Mucosa of gallbladder (tissue), 1 donor: ENCODE measurements at regions not wholly inside any gene's neighbourhood (a gene's known extent, or its start where the extent isn't known, plus 50 kb on each side); places are given as distances from the start of the nearest gene placed in this dataset.
A peak's percentile ranks its signal among the peaks of the same experiment; 100 is the strongest.
"Not testable (repeated sequence)": the region's sequence is repeated elsewhere in the genome, so short reads cannot be mapped to it uniquely, and the experiment has no call there.

Experiments used
- DNase-seq: peaks from one replicate; pipeline ENCODE4 v3.0.0-alpha.2; 2020; ENCODE audit warnings: low spot score
- donor health status: DM: no; HTN: no; CAD: no.

- no peak for DNase-seq
Measured at GRCh38 chr15:56811586-56811985, 78.3 kb upstream of the ZNF280D start.

- DNase-seq: no peak
Measured at GRCh38 chr15:56808160-56808559, 74.9 kb upstream of the ZNF280D start.

- no peak for DNase-seq
Measured at GRCh38 chr15:56806148-56806536, 72.8 kb upstream of the ZNF280D start.

- peak; percentile 26 for DNase-seq
Measured at GRCh38 chr15:56805466-56806147, 72.3 kb upstream of the ZNF280D start.

DNA sequence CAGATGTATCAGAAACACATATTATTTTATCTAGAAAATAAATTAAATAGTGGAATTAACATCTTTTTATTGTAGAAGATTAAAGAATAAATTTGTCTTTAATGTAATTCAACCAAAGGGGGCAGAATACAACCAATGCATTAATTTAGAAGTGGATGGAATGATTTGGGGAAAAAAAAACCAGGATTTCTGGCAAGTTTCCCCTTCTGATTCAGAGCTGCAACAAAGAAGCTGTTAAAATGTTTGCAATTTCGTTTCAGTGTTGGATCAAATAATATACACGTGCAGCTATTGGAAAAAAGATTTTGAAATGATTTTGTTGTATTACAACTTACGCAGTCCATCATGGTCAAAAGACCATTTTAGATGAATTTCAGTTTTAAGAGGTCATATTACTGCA, 71.6 kb upstream of the ZNF280D start:
- DNase-seq: no peak

DNA sequence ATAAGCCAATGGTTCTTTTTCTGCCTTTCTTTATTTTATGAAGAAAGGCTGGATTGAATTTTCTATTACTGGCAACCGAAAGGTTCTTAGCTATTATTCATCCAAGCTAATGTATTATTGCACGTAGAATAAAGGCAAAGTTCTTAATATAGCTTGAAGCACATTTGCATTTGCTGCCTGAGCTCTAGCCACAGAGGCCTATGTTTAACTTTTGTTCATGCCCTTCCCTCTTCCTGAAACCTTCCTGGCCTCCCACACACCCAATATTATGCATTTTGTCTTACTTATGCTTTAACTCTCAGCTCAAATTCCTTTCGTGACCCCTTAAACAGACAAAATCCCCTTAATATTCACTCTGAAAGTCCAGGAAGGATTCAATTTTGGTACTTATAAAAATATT, 71.0 kb upstream of the ZNF280D start:
- DNase-seq: no peak

DNA sequence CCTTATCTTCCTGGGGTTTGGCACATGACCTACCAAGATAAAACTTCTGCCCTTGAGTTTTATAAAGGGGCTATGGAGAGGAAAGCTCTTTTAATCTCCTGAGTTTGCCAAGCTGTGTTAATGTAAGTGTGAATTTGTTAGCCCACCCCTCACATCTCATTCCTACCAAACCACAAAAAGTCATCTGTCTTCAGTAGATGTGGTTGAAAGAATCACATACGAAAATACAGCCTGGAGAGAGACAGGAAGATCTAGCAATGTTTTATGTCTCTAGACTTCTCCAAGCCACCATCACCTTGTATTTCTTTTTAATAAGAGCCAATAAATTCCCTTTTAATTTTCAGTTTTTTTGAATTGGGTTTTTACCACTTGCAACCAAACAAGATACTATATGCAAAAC, 68.9 kb upstream of the ZNF280D start:
- DNase-seq: no peak

DNA sequence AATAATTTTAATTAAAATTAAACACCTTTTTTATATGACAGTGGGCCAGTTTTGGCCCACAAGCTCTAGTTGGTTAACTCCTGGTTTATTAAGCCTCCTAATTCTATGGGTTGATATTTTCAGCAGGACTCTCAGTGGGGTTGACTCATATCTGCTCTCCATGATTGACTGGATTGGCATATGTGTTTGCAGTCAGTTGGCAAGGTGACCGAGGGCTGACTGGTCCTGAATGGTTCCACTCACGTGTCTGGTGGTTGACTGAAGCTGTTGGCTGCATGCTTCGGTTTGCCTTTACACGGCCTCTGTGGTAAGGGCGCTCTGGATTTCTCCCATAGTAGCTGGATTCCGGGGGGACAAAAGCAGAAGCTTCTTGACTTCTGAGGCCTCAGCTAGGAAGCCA, 65.3 kb upstream of the ZNF280D start:
- DNase-seq: no peak

DNA sequence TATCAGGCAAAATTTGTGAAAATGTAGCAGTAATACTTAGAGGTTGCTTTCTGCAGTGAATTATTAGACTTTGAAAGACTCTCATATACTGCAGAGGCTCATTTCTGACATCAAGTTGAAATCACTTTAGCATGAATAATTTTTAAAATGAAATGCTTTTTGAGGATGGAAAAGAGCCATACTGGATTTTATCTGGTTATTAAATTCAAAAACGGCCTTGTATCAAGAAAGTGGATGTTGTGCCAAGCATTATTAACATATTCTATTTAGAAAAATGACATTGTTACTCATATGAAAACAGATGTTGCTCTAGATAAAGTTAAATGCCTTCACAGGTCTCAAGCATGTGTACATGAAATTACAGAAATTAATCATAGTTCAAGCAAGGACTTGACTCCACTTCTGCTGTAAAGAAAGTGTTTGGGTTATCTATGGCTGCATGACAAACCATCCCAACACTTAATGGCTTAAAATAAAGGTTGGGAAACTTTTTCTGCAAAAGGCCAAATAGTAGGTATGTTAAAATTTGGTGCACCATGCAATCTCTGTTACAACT, 64.5 kb upstream of the ZNF280D start:
- no peak for DNase-seq

DNA sequence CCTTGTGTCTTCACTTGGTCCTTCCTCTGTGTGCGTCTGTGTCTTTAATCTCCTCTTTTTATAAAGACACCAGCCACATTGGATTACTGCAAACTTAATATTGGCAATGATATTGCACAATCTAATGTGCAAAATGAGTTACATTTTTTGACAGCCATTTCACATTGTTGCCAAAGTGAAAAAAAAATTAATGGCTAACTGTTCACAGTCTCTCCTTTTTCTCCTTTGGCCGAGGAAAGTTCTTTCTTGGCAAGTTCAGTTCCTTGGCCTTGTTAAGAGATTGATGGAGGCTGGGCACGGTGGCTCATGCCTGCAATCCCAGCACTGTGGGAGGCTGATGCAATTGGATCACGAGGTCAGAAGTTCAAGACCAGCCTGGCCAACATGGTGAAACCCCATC, 62.2 kb upstream of the ZNF280D start:
- DNase-seq: no peak

DNA sequence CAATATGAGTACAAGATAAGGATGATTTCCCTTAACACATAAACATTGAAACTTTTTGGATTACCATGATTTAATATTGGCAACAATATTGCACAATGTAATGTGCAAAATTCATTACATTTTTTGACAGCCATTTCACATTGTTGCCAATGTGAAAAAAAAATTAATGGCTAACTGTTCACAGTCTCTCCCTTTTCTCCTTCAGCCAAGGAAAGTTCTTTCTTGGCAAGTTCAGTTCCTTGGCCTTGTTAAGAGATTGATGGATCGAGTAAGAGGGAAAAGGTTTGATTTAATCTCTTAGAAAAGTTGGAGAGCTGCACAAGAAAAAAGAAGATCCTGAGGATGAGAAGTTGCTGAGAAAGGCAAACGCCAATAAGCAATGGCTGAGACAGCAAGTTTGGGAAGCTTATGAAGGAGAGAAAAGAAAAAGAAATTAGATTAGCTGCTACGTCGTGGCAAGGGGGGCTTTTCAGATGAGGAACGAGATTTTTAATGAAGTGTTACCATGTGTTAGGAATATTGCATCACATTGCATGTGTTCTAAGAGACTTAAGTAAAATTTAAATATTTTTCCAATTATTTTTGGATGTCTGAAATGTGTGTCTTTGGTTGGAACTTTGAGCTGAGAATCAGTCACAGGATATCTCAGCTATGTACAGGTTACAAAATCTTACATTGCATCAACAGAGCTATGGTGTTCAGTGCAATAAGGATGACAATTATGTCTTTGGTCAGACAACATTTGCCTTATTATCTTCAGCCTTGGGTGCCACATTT, 61.4 kb upstream of the ZNF280D start:
- no peak for DNase-seq

DNA sequence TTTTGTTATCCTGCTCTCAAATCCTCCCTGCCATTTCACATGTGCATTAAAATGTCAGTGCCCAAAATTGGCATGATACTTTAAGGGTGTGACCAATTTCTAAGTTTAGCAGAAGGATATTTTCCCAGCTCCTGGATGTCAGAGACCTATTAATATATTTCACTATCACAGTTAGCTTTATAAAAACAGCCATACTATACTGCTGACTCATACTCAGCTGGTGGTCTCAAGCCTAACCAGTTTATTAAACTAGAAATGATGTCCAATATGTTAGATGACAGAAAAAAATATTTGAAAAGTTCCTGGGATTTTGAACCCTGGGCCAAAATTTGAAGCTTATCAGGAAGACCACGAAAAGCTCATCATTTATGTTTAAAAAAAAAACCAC, 60.9 kb upstream of the ZNF280D start:
- DNase-seq: no peak

- no peak for DNase-seq
Measured at GRCh38 chr15:56792211-56792610, 58.9 kb upstream of the ZNF280D start.

DNA sequence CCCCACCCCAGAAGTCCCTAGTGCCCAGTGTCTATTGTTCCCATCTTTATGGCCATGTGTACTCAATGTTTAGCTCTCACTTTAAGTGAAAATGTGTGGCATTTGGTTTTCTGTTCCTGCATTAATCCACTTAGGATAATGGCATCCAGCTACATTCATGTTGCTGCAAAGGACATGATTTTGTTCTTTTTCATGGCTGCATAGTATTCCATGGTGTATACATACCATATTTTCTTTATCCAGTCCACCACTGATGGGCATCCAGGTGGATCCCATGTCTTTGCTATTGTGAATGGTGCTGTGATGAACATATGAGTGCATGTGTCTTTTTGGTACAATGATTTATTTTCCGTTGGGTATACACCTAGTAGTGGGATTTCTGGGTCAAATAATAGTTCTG, 58.2 kb upstream of the ZNF280D start:
- not testable (repeated sequence) for DNase-seq

GRCh38 chr15:56788359-56788758, 55.0 kb upstream of the ZNF280D start:
- DNase-seq: no peak

- no peak for DNase-seq
Measured at GRCh38 chr15:56786966-56787365, 53.7 kb upstream of the ZNF280D start.

DNA sequence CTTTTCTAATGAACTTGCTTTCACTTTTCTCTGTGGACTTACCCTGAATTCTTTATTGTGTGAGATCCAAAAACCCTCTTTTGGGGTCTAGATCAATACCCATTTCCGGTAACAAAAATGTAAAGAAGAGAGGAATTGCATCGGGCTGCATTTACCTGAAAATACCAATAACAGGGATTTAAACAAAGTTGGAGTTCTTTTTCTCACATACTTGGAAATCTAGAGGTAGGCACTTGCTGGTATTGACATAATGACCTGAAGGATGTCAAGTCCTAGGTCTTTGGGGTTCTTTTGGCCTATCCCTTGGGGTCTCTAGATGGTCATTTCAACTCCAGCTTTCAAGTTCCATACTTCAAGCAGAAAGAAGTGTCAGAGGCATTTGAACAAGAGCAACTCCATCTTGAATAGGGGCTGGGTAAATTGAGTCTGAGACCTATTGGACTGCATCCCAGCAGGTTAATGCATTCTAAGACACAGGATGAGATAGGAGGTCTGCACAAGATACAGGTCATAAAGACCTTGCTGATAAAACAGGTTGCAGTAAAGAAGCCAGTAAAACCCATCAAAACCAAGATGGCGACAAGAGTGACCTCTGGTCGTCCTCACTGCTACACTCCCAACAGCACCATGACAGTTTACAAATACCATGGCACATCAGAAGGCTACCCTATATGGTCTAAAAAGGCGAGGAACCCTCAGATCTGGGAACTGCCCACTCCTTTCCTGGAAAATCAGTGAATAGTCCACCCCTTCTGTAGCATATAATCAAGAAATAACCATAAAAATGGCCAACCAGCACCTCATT, 50.8 kb upstream of the ZNF280D start:
- no peak for DNase-seq

DNA sequence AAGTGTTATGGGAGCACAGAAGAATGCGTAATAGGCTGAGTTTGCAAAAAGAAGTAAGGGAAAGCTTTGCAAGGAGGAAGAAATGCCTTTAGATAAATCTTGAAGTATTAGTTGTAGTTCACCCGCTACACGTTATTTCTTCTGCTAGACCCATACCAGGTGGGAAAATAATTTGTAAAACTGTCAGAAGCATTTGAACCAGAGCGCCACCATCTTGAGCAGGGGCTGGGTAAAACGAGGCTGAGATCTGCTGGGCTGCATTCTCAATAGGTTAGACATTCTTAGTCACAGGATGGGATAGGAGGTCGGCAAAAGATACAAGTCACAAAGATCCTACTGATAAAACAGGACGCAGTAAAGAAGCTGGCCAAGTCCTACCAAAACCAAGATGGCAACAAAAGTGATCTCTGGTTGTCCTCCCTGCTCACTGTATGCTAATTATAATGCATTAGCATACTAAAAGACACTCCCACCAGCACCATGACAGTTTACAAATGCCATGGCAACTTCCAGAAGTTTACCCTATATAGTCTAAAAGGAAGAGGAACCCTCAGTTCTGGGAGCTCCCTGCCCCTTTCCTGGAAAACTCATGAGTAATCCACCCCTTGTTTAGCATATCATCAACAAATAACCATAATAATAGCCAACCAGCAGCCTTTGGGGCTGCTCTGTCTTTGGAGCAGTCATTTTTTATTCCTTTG, 50.0 kb upstream of the ZNF280D start:
- DNase-seq: no peak
